Activated naive CD8-positive, alpha-beta T cell treated with anti-CD3 and anti-CD28 coated beads, Interleukin-2, amount 50 U/mL, for 24 hours (primary cell): ENCODE measurements at regions not wholly inside any gene's neighbourhood (a gene's known extent, or its start where the extent isn't known, plus 50 kb on each side); places are given as distances from the start of the nearest gene placed in this dataset.

Source experiments
- ATAC-seq: fragments of 150-1000 bp; cut with Tn5 transposase; one replicate; pipeline ENCODE4 v1.10.0; 2021
- DNase-seq: peaks from one replicate; pipeline ENCODE4 v3.0.0; 2021
- H3K27ac Mint-ChIP-seq: one replicate; pipeline ENCODE4 v1.8.0; 2021; ENCODE audit warnings: mild to moderate bottlenecking, mixed read lengths
- H3K27me3 Mint-ChIP-seq: one replicate; pipeline ENCODE4 v1.8.0; 2021; ENCODE audit warnings: mixed read lengths
- H3K36me3 Mint-ChIP-seq: one replicate; pipeline ENCODE4 v1.8.0; 2021; ENCODE audit warnings: low read depth, mixed read lengths
- H3K4me1 Mint-ChIP-seq: one replicate; pipeline ENCODE4 v1.8.0; 2021; ENCODE audit warnings: mixed read lengths
- H3K4me3 Mint-ChIP-seq: one replicate; pipeline ENCODE4 v1.8.0; 2021; ENCODE audit warnings: mild to moderate bottlenecking, moderate library complexity, mixed read lengths
- H3K9me3 Mint-ChIP-seq: one replicate; pipeline ENCODE4 v1.8.0; 2021; ENCODE audit warnings: mixed read lengths

GRCh38 chr12:16946704-16947103, 340.7 kb upstream of the LMO3 start:
- no peaks in the 10 kb centered on the region for H3K36me3 Mint-ChIP-seq
- H3K27me3 Mint-ChIP-seq, result no peaks in the 10 kb centered on the region
- ATAC-seq (no peak), DNase-seq (no peak)
- H3K9me3 Mint-ChIP-seq, result peaks cover 3% of the 10 kb centered on the region
- H3K4me1 Mint-ChIP-seq, result no peaks in the 10 kb centered on the region
- no peak overlapping the region for H3K4me3 Mint-ChIP-seq
- no peak overlapping the region for H3K27ac Mint-ChIP-seq

- ATAC-seq (peak; percentile 75), DNase-seq (no peak)
- H3K9me3 Mint-ChIP-seq, result peaks cover 26% of the 10 kb centered on the region
- no peak overlapping the region for H3K27ac Mint-ChIP-seq
- H3K4me1 Mint-ChIP-seq, result no peaks in the 10 kb centered on the region
- H3K36me3 Mint-ChIP-seq, result no peaks in the 10 kb centered on the region
- no peak overlapping the region for H3K4me3 Mint-ChIP-seq
- H3K27me3 Mint-ChIP-seq, result no peaks in the 10 kb centered on the region
These were observed 333.9 kb upstream of the LMO3 start for GRCh38 chr12:16939871-16940306.

GRCh38 chr12:16927259-16927658, 321.3 kb upstream of the LMO3 start:
- ATAC-seq, result no peak
- Mint-ChIP-seq H3K4me3 (no peak overlapping the region), H3K27ac (no peak overlapping the region), H3K36me3 (no peaks in the 10 kb centered on the region), H3K4me1 (no peaks in the 10 kb centered on the region), H3K9me3 (peaks cover 16% of the 10 kb centered on the region), H3K27me3 (no peaks in the 10 kb centered on the region)
- DNase-seq, result no peak

- ATAC-seq, result no peak
- Mint-ChIP-seq H3K4me3 (no peak overlapping the region), H3K27me3 (no peaks in the 10 kb centered on the region), H3K27ac (no peak overlapping the region), H3K9me3 (peaks cover 36% of the 10 kb centered on the region), H3K4me1 (no peaks in the 10 kb centered on the region), H3K36me3 (no peaks in the 10 kb centered on the region)
- no peak for DNase-seq
These were observed 314.5 kb upstream of the LMO3 start for GRCh38 chr12:16920451-16920850.

- DNase-seq (no peak), ATAC-seq (no peak)
- no peak overlapping the region for H3K4me3 Mint-ChIP-seq
- H3K27me3 Mint-ChIP-seq, result no peaks in the 10 kb centered on the region
- H3K9me3 Mint-ChIP-seq, result peaks cover 42% of the 10 kb centered on the region
- no peaks in the 10 kb centered on the region for H3K4me1 Mint-ChIP-seq
- no peak overlapping the region for H3K27ac Mint-ChIP-seq
- no peaks in the 10 kb centered on the region for H3K36me3 Mint-ChIP-seq
These were observed 313.6 kb upstream of the LMO3 start for GRCh38 chr12:16919551-16919950.

GRCh38 chr12:16914853-16915252, 308.9 kb upstream of the LMO3 start:
- Mint-ChIP-seq H3K4me1 (no peaks in the 10 kb centered on the region), H3K4me3 (no peak overlapping the region), H3K27ac (no peak overlapping the region), H3K9me3 (peaks cover 22% of the 10 kb centered on the region), H3K27me3 (no peaks in the 10 kb centered on the region), H3K36me3 (no peaks in the 10 kb centered on the region)
- ATAC-seq (no peak), DNase-seq (no peak)

GRCh38 chr12:16913832-16914490, 308.0 kb upstream of the LMO3 start:
- Mint-ChIP-seq H3K9me3 (peaks cover 18% of the 10 kb centered on the region), H3K27me3 (no peaks in the 10 kb centered on the region), H3K27ac (no peak overlapping the region), H3K4me3 (no peak overlapping the region), H3K4me1 (no peaks in the 10 kb centered on the region), H3K36me3 (no peaks in the 10 kb centered on the region)
- no peak for DNase-seq
- no peak for ATAC-seq

GRCh38 chr12:16901946-16902345, 296.0 kb upstream of the LMO3 start:
- ATAC-seq (no peak), DNase-seq (no peak)
- H3K27ac Mint-ChIP-seq, result no peak overlapping the region
- no peak overlapping the region for H3K4me3 Mint-ChIP-seq
- H3K4me1 Mint-ChIP-seq, result no peaks in the 10 kb centered on the region
- H3K36me3 Mint-ChIP-seq, result no peaks in the 10 kb centered on the region
- no peaks in the 10 kb centered on the region for H3K27me3 Mint-ChIP-seq
- H3K9me3 Mint-ChIP-seq, result peaks cover 34% of the 10 kb centered on the region

GRCh38 chr12:16893426-16893825, 287.5 kb upstream of the LMO3 start:
- no peaks in the 10 kb centered on the region for H3K36me3 Mint-ChIP-seq
- DNase-seq (no peak), ATAC-seq (no peak)
- no peak overlapping the region for H3K27ac Mint-ChIP-seq
- no peaks in the 10 kb centered on the region for H3K4me1 Mint-ChIP-seq
- peaks cover 21% of the 10 kb centered on the region for H3K9me3 Mint-ChIP-seq
- H3K4me3 Mint-ChIP-seq, result no peak overlapping the region
- no peaks in the 10 kb centered on the region for H3K27me3 Mint-ChIP-seq

GRCh38 chr12:16891673-16892072, 285.7 kb upstream of the LMO3 start:
- no peaks in the 10 kb centered on the region for H3K27me3 Mint-ChIP-seq
- DNase-seq (no peak), ATAC-seq (no peak)
- H3K4me3 Mint-ChIP-seq, result no peak overlapping the region
- no peaks in the 10 kb centered on the region for H3K36me3 Mint-ChIP-seq
- peaks cover 31% of the 10 kb centered on the region for H3K9me3 Mint-ChIP-seq
- H3K27ac Mint-ChIP-seq, result no peak overlapping the region
- H3K4me1 Mint-ChIP-seq, result no peaks in the 10 kb centered on the region

GRCh38 chr12:16884819-16885218, 278.9 kb upstream of the LMO3 start:
- Mint-ChIP-seq H3K36me3 (no peaks in the 10 kb centered on the region), H3K27me3 (no peaks in the 10 kb centered on the region), H3K9me3 (peaks cover 30% of the 10 kb centered on the region), H3K4me1 (no peaks in the 10 kb centered on the region), H3K4me3 (no peak overlapping the region), H3K27ac (no peak overlapping the region)
- no peak for ATAC-seq
- no peak for DNase-seq

GRCh38 chr12:16884056-16884455, 278.1 kb upstream of the LMO3 start:
- Mint-ChIP-seq H3K9me3 (peaks cover 29% of the 10 kb centered on the region), H3K4me1 (no peaks in the 10 kb centered on the region), H3K27me3 (no peaks in the 10 kb centered on the region), H3K27ac (no peak overlapping the region), H3K4me3 (no peak overlapping the region), H3K36me3 (no peaks in the 10 kb centered on the region)
- ATAC-seq, result no peak
- DNase-seq, result no peak

- H3K4me1 Mint-ChIP-seq, result no peaks in the 10 kb centered on the region
- H3K9me3 Mint-ChIP-seq, result peaks cover 9% of the 10 kb centered on the region
- H3K27ac Mint-ChIP-seq, result no peak overlapping the region
- ATAC-seq (no peak), DNase-seq (no peak)
- no peak overlapping the region for H3K4me3 Mint-ChIP-seq
- no peaks in the 10 kb centered on the region for H3K36me3 Mint-ChIP-seq
- no peaks in the 10 kb centered on the region for H3K27me3 Mint-ChIP-seq
These were observed 276.1 kb upstream of the LMO3 start for GRCh38 chr12:16881986-16882570.

- DNase-seq (no peak), ATAC-seq (no peak)
- no peak overlapping the region for H3K27ac Mint-ChIP-seq
- peaks cover 10% of the 10 kb centered on the region for H3K9me3 Mint-ChIP-seq
- H3K4me3 Mint-ChIP-seq, result no peak overlapping the region
- H3K4me1 Mint-ChIP-seq, result no peaks in the 10 kb centered on the region
- no peaks in the 10 kb centered on the region for H3K27me3 Mint-ChIP-seq
- H3K36me3 Mint-ChIP-seq, result no peaks in the 10 kb centered on the region
These were observed 274.9 kb upstream of the LMO3 start for GRCh38 chr12:16880864-16881285.

GRCh38 chr12:16870845-16871244, 264.9 kb upstream of the LMO3 start:
- no peaks in the 10 kb centered on the region for H3K27me3 Mint-ChIP-seq
- no peak for ATAC-seq

More at GRCh38 chr12:16870845-16871244, 264.9 kb upstream of the LMO3 start:
- H3K4me1 Mint-ChIP-seq, result no peaks in the 10 kb centered on the region
- H3K4me3 Mint-ChIP-seq, result no peak overlapping the region
- peaks cover 13% of the 10 kb centered on the region for H3K9me3 Mint-ChIP-seq
- H3K36me3 Mint-ChIP-seq, result no peaks in the 10 kb centered on the region
- no peak for DNase-seq
- no peak overlapping the region for H3K27ac Mint-ChIP-seq
